Inflammatory macrophage treated with lipopolysaccharide for 1 hour (primary cell): ENCODE measurements at regions not wholly inside any gene's neighbourhood (a gene's known extent, or its start where the extent isn't known, plus 50 kb on each side); places are given as distances from the start of the nearest gene placed in this dataset.
"Not testable (repeated sequence)": the region's sequence is repeated elsewhere in the genome, so short reads cannot be mapped to it uniquely, and the experiment has no call there.

Source experiments
- DNase-seq, 2 donors: peaks; one replicate each; pipeline ENCODE4 v3.0.0-alpha.2; 2020 to 2022

- no peak for DNase-seq
Observed at GRCh38 chr7:138324941-138325340, 135.1 kb upstream of the TRIM24 start.

GRCh38 chr7:138325434-138325833 is 134.6 kb upstream of the TRIM24 start:
- DNase-seq: no peak

DNA sequence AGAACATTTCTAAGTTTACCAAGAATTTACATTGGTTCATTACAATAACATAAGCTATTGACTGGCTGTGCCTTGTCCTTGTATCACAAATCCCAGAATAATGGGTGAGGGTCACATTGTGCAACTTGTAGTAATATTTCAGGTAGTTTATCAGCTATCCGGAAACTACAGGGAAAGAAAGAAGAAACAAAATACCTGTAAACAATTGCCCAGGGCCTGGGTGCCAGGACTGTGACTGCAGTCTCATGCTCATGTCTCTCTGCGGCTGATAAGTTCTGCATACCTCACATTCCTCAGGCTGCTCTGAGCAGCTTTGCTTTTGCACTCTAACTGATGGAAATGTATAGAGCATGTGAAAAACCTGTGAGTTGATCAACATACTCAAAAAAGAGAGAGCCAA is 131.8 kb upstream of the TRIM24 start:
- DNase-seq: no peak

GRCh38 chr7:138332850-138333249 is 127.2 kb upstream of the TRIM24 start:
- not testable (repeated sequence) for DNase-seq

- DNase-seq: no peak
Observed at GRCh38 chr7:138338361-138338760, 121.7 kb upstream of the TRIM24 start.

- DNase-seq: not testable (repeated sequence)
Observed at GRCh38 chr7:138339229-138339628, 120.8 kb upstream of the TRIM24 start.

DNA sequence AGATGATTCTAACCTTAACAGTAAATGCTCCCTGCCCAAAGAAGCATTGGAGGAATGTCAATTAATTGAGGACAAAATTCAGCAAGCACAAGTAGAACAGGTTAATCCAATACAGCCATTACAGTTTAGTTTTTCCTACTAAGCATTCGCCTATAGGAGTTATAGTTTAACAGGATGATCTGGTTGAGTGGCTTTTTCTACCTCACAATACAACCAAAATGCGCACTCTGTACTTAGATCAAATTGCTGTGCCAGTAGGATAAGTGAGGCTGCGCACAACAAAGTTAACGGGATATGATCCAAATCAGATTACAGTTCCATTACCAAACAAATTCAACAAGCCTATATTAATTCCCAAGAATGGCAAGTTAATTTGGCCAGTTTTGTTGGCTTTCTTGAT is 117.1 kb upstream of the TRIM24 start:
- no peak for DNase-seq

- DNase-seq: no peak
Observed at GRCh38 chr7:138345567-138345966, 114.5 kb upstream of the TRIM24 start.

GRCh38 chr7:138346975-138347374 is 113.1 kb upstream of the TRIM24 start:
- DNase-seq: no peak

DNA sequence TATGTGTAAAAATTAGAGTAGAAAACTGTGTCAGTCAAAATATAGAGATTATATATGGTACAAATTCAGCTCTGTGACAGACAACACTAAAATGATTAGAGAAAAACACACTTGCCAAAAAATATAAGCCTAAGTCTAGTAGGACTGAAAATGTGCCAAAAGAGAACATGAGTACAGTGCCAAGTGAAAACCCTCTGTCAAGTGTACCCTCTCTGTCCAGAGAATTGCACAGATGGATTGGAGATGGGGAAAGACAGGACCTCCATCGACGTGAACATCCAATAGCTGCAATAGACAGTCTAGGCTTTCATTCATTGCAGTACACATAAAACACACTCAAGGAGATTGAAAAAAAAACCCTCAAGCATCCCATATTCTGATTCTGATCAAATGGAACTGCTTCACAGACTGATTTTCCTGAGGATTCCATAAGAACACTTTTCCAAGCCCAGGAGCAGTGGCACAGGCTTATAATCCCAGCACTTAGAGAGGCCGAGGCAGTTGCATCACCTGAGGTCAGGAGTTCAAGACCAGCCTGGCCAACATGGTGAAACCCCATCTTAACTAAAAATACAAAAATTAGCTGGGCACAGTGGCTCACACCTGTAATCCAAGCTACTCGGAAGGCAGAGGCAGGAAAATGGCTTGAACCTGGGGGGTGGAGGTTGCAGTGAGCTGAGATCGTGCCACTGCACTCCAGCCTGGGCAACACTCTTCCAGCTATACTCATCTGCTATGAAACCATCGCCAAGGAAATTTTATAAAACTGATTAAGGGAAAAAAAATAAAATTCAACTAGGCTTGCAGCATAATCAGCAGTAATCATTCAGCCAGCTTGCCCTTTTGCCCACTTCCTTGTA is 110.0 kb upstream of the TRIM24 start:
- no peak for DNase-seq

GRCh38 chr7:138350701-138351357 is 109.2 kb upstream of the TRIM24 start:
- peak in 1 of 2 donors; percentile 23 for DNase-seq

DNA sequence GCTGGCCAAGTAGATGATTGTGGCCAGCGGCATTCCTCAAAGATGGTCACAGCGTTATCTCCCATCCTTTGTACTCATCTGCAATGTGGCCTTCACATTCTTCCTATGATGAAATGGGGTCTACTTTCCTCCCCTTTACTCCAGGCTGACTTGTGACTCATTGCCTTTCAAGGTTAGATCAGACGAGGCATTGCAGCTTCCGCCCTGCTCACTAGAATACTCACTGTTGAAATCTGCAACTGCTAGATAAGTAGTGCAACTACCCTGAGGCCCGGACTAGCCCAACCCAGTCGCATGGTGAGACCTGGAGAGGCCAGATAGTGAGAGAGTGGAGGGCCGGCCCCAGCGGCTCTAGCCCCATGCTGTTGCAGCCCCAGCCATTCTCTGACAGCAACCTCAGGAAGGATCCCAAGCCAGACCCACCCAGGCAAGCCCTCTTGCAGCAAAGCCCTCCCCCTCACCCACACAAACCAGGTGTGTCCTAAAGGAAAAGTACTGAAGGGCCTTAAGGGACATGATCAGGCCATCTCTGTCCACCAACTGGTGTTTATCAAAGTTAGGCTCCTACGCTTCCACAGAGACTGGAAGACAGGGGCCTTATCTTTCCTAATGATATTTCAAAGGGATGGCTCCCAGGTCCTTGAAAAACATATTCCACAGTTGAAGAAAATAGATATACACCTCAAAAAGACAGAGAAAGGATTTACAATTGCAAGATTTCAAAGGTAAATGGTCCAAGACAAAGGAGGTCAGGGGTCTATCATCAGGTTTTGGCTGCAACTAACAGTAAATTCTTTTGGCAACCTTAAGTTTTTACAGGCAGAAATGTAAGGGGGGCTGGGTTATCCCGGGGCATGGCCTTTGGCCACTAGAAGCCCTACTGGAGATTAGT is 107.2 kb upstream of the TRIM24 start:
- DNase-seq: no peak

DNA sequence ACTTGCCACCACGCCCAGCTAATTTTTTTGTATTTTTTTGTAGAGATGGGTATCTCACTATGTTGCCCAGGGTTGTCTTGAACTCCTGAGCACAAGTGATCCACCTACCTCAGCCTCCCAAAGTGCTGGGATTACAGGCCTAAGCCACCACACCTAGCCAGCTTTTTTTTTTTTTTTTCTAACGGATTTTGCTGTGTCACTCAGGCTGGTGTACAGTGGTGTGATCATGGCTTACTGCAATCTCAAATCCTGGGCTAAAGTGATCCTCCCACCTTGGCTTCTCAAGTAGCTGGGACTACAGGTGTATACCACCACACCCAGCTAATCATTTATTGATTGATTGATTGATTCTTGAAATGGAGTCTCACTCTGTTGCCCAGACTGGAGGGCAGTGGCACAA is 106.0 kb upstream of the TRIM24 start:
- DNase-seq: no peak

DNA sequence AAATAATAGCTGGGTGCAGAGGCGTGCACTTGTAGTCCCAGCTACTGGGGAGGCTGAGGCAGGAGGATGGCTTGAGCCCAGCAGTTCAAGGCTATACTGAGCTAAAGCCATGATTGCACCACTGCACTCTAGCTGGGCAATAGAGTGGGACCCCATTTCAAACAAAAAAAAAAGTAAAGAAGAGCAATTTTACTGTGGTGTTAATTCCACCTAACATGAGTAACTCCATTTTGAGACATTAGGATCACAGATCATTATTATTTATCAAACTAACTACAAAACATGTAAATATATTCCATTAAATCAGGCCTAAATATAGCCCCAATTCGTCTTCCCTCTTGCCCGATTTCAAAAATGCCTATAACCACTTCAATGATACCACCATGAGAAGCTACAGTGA is 104.8 kb upstream of the TRIM24 start:
- no peak for DNase-seq

DNA sequence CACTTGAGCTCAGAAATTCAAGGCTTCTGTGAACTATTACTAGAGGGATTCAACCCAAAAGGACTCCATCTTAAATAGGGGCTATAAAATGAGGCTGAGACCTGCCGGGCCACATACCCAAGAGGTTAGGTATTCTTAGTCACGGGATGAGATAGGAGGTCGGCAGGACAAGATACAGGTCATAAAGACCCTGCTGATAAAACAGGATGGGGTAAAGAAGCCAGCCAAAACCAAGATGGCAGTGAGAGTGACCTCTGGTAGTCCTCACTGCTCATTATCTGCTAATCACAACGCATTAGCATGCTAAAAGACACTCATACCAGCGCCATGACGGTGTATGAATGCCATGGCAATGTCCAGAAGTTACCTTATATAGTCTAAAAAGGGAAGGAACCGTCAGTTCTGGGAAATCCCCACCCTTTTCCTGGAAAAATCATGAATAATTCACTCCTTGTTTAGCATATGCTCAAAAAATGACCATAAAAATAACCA is 101.2 kb upstream of the TRIM24 start:
- peak in 1 of 2 donors; percentile 12 for DNase-seq

GRCh38 chr7:138359870-138360559 is 100.0 kb upstream of the TRIM24 start:
- DNase-seq: no peak

GRCh38 chr7:138363721-138364120 is 96.3 kb upstream of the TRIM24 start:
- no peak for DNase-seq

GRCh38 chr7:138366137-138366536 is 93.9 kb upstream of the TRIM24 start:
- not testable (repeated sequence) for DNase-seq

- DNase-seq: not testable (repeated sequence)
Observed at GRCh38 chr7:138366676-138367075, 93.4 kb upstream of the TRIM24 start.

GRCh38 chr7:138369797-138370196 is 90.3 kb upstream of the TRIM24 start:
- DNase-seq: no peak

DNA sequence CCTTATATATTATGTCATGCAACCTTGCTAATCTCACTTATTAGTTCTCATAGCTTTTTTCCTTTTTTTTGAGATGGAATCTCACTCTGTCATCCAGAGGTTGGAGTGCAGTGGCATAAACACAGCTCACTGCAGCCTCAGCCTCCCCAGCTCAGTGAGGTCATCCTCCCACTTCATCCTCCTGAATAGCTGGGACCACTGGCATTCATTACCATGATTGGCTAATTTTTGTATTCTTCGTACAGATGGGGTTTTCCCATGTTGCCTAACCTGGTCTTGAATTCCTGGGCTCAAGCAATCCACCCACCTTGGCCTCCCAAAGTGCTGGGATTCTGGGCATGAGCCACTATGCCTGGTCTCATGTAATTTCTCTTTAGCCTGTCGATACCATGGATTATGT is 89.1 kb upstream of the TRIM24 start:
- DNase-seq: peak; percentile 38 to 69

GRCh38 chr7:138374119-138374693 is 85.9 kb upstream of the TRIM24 start:
- no peak for DNase-seq
